RPMI8226 (cell line): ENCODE measurements at regions not wholly inside any gene's neighbourhood (a gene's known extent, or its start where the extent isn't known, plus 50 kb on each side); places are given as distances from the start of the nearest gene placed in this dataset.
"Not testable (repeated sequence)": the region's sequence is repeated elsewhere in the genome, so short reads cannot be mapped to it uniquely, and the experiment has no call there.

Source experiments
- DNase-seq: peaks from one replicate; pipeline ENCODE4 v3.0.0-alpha.2; 2015

DNA sequence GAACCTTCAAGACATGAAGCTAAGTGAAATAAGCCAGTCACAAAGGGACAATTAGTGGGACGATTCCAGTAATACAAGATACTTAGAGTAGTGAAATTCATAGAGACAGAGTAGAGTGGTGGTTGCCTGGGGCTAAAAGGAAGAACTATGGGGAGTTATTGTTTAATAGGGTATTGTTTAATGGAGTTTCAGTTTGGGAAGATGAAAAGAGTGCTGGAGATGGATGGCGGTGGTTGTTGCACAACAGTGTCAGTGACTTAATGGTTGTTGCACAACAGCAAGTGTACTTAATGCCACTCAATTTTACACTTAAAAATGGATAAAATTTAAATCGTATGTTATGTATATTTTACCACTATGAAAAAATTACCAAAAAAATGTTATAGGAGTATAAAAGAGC, 209.7 kb upstream of the TENT5A start:
- no peak for DNase-seq

DNA sequence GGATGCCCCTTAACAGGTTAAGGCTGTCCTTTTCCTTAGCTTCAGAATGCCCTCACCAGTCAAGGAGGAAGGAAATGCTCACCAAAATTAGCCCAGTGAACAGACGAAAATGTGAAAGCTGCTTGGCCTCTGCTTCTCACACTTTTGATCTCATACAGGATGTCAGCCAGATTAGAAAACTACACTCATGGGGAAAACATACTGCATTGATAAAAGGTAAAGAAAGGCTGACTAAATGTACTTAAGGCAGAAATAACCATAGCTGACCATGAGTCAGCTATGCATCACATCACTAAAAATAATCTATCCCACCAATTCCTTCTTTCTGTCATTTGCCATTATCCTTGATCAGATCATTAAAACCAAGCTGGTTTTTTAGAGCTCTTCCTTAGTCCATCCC, 198.4 kb upstream of the TENT5A start:
- no peak for DNase-seq

DNA sequence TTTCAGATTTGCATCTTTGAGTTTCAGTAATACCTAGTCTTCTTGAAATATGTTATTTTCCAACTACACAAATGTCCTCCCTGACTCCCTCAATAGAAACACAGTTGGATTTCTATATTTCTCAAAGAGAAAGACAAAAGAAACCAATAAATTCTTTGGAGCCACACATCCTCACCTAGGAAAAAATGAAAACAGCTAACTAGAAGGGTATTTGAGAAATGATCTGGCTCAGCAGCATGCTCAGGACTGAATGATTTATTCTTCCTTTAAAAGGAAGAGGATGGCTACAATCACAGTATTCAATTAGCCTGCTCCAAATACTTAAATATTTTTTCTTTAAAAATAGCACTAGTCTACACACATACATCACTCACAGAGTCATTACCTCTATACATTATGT, 196.4 kb upstream of the TENT5A start:
- no peak for DNase-seq

DNA sequence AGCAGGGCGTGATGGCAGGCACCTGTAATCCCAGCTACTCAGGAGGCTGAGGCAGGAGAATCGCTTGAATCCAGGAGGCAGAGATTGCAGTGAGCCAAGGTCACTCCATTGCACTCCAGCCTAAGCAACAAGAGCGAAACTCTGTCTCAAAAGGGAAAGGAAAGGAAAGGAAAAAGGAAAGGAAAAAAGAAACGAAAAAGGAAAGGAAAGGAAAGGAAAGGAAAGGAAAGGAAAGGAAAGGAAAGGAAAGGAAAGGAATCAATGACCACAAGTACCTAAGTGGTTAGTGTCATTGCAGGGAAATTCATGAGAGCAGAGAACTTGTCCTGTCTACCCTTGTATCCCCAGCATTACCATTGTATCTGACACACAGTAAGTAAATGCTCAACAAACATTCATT, 195.7 kb upstream of the TENT5A start:
- DNase-seq = not testable (repeated sequence)

DNA sequence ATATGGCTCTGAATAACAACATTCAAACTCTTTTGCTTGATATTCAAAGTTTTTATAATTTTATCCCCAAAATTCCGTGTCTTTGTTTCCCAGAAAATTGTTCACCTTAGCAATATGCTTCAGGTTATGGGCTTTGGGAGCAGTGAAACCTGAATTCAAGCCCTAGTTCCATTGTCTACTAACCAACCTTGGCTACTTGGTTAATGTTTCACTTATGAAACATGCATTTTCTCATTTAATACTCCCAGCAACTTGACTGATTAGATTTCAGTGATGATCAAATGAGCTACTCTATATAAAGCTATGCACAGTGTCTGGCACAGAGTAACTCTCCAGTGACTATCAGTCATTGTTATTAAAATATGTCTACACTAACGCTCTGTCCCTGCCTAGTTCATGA, 192.2 kb upstream of the TENT5A start:
- DNase-seq = no peak

DNA sequence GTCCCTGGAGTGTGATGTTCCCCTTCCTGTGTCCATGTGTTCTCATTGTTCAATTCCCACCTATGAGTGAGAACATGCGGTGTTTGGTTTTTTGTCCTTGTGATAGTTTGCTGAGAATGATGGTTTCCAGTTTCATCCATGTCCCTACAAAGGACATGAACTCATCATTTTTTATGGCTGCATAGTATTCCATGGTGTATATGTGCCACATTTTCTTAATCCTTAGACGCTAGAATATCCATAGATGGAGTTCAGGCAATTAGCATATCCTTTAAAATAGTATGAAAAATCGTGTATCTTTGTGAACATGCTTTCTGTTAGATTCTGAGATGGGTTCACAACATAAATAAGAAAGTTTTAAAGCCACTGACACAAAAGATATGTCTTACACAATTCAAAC, 190.4 kb upstream of the TENT5A start:
- DNase-seq = not testable (repeated sequence)

DNA sequence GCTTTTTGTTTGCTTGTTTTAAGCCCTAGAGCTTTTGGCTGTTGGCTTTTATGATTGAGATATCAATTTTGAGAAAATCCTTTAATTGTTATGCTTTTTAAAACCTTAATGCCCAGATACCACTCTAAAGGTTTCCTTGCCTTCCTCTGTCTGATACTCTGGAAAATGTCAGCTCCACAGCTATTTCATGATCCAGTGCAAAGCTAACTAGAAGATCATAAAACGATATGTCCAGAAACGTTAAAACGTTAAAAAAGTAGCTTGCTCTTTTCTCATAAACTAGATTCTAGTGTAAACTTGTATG, 189.5 kb upstream of the TENT5A start:
- no peak for DNase-seq

DNA sequence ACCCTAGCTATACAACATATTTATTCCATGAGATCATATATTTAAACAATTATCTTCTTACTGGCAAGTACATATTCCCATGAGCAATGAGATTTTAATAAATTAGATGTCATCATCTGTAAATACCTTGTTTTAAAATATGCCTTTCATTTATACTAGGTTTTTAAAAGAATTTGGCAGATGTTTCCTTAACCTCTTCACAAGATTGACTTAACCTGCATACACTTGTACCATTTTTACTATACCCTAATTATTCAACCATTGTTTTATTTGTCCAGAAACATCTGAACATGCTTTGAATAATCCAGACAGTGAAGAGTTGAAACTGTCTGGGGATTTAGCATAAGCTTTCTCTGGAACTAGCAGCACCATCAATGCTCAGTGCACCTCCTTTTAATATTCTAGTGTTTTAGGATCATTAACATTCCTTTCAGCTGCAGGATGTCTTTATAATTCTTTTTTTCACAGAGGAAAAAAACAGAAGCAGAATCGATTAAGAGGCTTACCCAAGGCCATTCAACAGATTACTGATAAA, 188.0 kb upstream of the TENT5A start:
- DNase-seq = no peak

DNA sequence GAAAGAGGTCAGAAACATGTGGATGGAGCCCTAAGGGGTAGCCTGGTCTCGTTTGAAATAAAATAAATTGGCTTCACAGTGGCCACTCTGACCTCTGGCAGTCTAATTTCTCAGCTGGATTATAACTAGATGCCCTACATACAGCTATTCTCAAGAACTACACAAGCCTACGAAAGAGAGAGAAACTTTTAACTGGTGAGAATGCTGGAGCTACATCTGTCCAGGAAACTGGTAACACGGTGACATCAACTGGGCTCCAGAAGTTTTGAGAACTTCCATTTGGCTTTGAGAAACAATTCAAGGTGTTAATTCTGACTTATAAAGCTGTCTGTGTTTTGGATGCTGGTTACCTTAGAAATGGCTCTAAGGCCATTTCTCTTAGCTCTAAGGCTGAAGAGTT, 187.3 kb upstream of the TENT5A start:
- DNase-seq = no peak

DNA sequence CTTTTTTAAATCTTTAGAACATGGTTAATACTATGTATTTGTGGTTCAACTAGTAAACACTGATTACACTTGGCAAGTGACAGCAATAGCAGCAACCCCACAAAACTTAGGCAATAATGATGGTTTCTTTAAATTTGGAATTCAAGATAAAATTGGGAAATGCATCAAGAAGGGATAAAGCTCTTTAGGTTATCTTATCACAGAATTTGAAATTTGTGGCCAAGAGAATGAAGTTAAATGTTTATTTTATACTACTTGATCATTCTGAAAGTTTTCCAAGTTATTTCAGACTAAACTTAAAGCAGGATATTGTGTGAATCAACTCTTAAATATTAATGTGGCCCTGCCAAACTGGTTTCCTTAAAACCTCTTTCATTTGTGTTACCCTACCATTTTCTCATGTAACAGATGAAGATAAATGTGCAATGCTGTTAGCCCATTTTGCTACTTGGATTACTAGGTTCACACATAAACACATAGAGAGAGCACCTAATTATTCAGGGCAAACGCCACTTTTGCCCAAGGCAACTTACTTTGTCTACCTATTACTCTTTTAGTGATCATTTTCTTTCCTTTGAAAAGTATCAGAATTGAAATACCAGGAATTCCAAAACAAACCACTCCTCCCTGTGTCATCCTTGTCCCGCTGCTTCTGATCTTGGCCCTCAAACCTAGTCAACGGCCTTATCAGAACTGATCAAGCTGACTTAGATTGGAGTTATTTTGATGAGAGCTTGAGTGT, 186.7 kb upstream of the TENT5A start:
- DNase-seq = no peak

DNA sequence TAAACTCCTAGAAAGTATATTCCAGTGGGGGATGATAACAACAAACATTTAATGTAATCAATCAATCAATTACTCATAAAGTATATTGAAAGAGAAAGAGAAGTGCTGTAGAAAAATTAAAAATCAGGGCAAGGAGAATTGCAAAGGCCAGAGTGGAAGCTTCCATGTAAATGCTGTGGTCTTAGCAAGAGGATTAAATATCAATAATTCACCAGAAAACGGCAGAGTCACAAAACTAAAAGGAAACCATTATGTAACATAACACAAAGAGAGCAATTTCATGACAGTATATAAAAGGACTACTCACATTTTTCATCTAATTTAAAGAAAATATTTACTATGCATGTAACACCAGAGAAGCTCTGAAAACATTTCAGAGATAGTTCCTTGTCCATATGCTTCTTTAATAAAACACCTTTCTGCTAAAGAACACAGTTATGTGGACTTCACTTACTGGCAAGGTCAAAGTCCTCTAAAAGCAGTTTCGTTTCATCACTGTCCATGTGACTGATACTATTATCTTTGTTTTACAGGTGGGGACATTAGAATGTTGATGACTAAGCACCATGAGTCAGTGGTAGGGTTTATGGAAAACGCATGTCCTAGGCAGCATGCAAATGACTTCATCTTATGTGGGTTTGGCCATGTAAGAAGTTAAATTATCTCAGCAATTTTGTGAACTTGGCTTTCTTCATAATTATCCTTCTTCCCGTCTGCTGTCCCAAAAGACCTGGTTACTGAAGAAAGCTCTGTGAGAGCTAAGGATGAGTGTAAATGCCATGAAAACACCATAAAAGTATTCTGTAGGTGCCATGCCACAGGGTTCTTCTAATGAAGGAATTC, 185.8 kb upstream of the TENT5A start:
- no peak for DNase-seq

DNA sequence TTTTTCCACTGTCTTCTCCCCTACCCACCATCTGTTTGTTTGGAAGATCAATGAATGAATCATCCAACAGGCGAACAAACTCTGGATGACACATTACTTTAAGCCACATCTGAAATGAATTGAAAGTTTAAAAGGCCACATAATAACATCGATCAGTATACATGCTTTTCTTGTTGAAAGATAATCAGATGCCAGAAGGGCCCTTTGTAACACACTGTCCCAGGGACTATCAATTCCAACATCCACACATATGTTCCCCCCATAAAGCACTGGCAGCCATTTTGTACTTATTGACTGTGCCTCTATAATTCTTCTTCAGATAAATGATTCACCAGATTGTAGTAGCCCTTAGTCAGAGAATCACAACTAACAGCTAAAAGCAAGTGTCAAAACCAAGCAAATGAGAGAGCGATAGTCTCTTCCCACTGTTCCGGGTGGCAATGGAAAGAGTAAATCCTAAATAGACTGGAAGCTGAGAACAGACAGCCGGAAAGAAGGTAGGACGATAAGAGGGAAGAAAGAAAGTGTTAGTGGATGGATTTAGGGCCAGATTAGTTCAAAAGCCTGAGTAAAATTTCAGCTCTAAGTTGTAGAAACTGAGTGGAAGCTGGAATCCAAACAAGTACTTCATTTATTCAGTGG, 184.9 kb upstream of the TENT5A start:
- no peak for DNase-seq

DNA sequence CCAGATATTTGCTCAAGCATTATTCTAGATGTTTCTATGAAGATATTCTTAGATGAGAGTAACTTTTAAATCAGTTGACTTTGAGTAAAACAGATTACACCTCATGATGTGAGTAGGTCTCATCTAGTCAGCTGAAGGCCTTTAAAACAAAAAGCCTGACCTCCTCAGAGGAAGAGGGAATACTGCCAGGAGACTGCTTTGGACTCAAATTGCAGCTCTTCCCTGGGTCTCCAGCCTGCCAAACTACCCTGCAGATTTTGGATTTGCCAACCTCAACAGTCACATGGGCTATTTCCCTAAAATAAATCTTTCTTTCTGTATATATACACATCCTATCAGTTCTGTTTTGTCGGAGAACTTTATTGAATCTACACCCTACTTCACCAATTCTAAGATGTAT, 182.5 kb upstream of the TENT5A start:
- DNase-seq = no peak

DNA sequence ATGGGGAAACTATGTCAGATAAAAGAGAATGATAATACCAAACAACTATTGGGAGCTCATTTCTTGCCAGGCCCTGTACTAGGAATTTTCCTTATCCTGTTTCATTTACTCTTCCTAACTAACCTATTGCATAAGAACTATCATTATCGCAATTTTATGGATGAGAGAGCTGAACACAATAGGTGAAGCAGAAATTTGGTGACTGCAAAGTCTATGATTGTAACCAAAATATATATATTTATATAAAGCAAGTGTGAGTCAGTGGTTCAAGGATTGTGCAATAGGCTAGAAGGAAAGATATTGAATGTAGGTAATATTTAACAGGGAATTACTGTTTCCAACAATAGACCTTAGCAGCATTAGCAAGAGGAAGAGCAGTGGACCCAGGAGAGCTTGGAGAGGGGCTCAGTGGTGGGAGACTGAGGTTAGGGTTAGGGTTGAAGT, 181.1 kb upstream of the TENT5A start:
- no peak for DNase-seq

DNA sequence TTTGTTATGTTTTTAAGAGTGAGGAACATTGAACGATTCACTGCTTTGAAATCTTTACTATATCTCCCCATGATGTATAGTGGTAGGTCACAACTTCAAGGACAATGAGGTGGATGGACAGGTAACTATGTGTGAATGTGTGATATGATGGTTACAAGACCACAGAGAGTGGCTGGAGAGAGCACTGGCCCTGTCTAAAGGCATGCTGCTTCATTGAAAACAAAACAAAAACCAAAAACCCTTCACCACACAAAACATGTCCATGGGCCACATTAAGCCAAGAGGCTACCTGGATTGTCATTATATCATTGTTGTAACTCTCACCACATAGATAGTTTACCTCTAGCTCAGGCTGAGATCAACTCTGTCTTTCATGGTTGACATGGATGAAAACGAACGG, 180.6 kb upstream of the TENT5A start:
- no peak for DNase-seq

DNA sequence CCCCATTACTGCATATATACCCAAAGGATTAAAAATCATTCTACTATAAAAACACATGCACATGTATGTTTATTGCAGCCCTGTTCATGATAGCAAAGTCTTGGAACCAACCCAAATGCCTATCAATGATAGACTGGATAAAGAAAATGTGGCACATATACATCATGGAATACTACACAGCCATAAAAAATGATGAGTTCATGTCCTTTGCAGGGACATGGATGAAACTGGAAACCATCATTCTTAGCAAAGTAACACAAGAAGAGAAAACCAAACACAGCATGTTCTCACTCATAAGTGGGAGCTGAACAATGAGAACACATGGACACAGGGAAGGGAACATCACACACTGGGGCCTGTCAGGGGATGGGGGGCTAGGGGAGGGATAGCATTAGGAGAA, 180.0 kb upstream of the TENT5A start:
- DNase-seq = not testable (repeated sequence)

DNA sequence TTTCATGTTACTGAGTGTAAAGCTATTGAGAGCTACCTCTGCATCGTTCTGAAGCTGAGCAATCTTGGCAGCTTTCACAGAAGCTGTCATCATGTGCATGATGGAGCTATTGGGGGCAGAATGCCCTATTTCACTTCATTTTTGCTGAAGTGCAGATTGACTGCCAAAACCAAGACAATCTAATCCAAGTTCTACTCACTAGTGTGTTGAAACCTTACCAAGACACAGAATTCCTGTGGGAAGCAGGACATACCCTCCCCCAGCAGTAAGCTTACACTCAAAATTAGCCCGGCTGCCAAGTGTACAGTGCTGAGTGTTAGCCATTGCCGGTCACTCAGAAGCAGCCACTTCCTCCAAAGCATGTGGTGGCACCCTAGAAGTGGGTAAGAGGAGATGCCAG, 177.3 kb upstream of the TENT5A start:
- DNase-seq = no peak

DNA sequence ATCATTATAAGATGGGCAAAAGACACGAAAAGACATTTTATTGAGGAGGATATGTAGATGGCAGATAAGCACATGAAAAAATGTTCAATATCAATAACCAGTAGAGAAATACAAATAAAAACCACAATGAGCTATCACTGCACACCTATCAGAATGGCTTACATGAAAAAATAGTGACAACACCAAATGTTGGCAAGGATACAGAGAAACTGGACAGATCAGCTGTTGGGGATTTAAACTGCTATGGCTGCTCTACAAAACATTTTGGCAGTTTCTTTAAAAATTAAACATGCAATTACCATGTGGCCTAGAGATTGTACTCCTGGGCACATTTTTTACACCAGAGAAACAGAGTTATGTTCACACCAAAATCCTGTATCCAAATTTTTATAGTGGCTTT, 172.7 kb upstream of the TENT5A start:
- no peak for DNase-seq

DNA sequence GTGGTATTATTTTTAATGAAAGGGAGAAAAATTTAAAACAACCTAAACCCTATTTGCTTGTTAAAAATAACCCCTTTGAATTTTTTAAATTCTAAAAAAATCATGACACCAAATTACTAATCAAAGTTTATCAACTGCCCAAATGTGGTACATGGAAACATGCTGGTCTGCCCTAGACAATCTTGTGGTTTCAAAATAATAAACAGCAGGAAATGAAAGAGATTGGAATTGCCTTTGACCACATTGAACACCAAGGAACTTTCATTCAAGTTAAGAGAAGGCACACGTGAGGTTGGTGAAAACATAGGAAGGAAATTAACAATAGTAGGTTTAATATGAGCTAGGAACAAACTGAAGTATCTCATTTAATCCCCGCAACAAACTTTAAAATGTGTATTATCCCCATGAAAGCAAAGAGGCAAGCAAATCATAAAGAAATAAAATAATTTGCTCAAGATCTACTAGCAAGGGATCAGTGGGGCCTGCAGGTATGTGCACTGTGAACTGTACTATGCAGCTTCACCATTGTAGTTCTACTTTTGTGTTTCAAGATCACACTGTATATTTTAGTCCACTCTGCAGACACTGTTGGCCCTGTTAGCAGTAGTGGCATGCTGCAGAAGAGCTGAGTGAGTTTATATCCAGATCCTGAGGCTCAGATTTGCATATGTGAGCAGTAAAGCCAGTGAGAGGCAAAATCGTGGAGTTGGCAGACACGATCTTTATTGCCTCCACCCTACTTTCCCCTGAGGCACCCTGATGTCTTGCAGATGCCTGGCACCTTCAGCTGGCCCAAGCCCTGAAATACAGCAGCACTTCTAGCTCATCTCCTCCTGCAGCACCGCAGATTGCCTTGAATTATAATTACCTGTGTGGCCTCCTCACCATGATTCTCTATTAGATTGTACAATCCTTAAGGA, 157.8 kb upstream of the TENT5A start:
- no peak for DNase-seq

DNA sequence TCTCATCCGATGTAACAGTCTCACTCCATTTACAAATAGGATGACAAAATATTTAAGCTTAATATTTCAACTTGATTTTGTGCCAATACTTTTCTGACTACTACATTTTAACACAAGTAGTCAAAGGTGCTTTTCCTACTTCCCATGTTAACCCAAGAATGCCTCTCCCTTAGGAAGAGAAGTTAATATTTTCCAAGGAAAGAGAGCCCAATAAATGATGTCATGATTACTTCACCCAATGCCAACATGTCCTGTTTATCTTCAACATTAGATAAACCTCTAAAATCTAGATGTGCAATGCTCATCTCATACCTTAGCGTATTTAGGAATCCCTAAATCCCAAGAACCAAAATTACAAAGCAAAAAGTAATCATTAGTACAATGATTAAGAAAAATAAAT, 156.7 kb upstream of the TENT5A start:
- no peak for DNase-seq

DNA sequence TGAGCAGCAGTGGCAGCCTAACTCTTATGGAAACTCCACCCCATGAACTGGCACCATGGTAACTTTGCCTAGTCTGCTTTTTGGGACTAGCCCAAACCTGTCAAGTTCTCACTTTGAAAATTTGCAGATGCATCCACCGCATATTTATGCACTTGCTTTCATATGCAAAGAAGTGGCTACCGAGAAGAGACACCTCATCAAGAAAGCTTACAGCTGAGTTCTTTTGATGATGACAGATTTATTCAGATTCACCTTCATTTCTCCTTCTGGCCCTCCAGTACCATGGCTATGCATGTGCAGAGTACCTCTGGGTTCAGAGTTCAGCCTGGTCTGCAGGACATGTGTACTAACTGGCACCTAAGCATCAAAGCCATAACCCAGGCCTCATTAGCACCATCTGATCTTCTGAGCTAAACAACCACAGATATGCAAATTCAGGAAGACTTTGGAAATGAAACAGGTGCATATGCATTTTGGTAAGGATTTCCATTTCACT, 154.3 kb upstream of the TENT5A start:
- no peak for DNase-seq

DNA sequence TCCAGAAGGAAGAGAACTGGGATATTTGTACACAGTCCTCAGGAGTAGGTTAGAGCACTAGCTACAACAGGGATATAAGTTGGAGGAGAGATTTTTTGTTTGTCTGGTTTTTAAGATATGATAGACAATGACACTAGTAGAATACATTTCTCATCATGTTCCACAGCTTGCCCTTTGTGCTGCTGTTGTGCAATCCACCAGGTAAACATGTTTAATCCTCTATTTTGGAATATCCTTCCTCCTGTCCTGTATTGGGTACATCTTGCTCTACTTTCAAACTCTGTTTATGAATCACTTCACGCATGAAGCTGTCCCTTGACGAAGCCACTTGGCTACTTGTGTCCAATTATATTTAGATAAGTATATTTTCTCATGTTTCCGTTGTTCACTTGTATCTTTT, 153.6 kb upstream of the TENT5A start:
- no peak for DNase-seq

DNA sequence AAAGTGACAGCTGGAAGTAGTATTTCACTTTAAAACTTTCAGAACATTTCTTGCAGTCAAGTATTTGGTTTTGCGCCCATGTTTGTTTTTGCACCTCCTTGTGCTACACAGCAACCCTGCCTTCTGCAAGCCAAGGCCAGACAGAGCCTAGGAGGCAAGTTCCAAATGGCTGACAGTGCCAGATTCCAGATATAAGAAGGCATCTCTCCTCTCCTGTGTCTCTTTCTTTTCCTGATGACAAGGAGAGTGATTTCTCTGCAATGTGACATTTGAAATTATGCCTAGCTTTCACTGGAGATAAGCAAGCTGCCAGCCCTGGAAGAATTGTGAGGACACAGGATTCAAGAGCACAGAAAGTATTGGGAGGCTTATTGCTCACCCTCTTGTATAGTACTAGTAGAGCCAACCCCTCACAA, 149.1 kb upstream of the TENT5A start:
- DNase-seq = no peak
